Heart right ventricle (tissue), 16 donors: ENCODE measurements at regions not wholly inside any gene's neighbourhood (a gene's known extent, or its start where the extent isn't known, plus 50 kb on each side); places are given as distances from the start of the nearest gene placed in this dataset.
A peak's percentile ranks its signal among the peaks of the same experiment; 100 is the strongest.

Source experiments
- ATAC-seq, 8 donors: fragments of 200-7000 bp; cut with Tn5 transposase; one replicate each; pipeline ENCODE4 v1.9.1; 2020; ENCODE audit warnings: mild to moderate bottlenecking in 8 of 8, moderate library complexity in 8 of 8, moderate number of reproducible peaks in 1 of 8
- DNase-seq, 2 donors: peaks; one replicate each; pipeline ENCODE4 v3.0.0-alpha.2; 2020
- H3K27ac ChIP-seq, 10 donors: fragments of 200-600 bp; sonication (generic) in 2 of 10; one replicate each; pipeline versions ENCODE4 v1.5.0 to v1.8.0; 2020 to 2022; ENCODE audit warnings: mild to moderate bottlenecking in 3 of 10
- H3K27me3 ChIP-seq, 7 donors: fragments of 200-600 bp; one replicate each; pipeline ENCODE4 v1.8.0; 2021 to 2022; ENCODE audit warnings: mild to moderate bottlenecking in 2 of 7
- H3K36me3 ChIP-seq, 9 donors: fragments of 200-600 bp; sonication (generic) in 1 of 9; one replicate each; pipeline versions ENCODE4 v1.5.0 to v1.8.0; 2020 to 2022; ENCODE audit warnings: mild to moderate bottlenecking in 2 of 9
- H3K4me1 ChIP-seq, 9 donors: fragments of 200-600 bp; sonication (generic) in 1 of 9; one replicate each; pipeline versions ENCODE4 v1.5.0 to v1.8.0; 2020 to 2022; ENCODE audit warnings: mild to moderate bottlenecking in 4 of 9
- H3K4me3 ChIP-seq, 10 donors: fragments of 200-600 bp; sonication (generic) in 2 of 10; one replicate each; pipeline versions ENCODE4 v1.5.0 to v1.8.0; 2020 to 2022; ENCODE audit warnings: mild to moderate bottlenecking in 7 of 10, moderate library complexity in 2 of 10
- H3K9me3 ChIP-seq, 11 donors: fragments of 200-600 bp in 10 of 11; sonication (generic) in 2 of 11; one replicate each; pipeline versions ENCODE4 v1.5.0 to v1.8.0; 2013 to 2022; ENCODE audit warnings: mild to moderate bottlenecking in 2 of 11, control low read depth in 1 of 11, moderate library complexity in 1 of 11
- CTCF ChIP-seq, 9 donors: fragments of 200-600 bp; sonication (generic) in 2 of 9; IDR thresholded peaks; one replicate each; pipeline versions ENCODE4 v1.5.0 to v1.8.0; 2021 to 2022; ENCODE audit warnings: antibody characterized with exemption in 9 of 9, mild to moderate bottlenecking in 5 of 9, moderate library complexity in 1 of 9
- WGBS, 2 donors: extraction: QIAGEN DNeasy Blood & Tissue Kit; methylation state at CpG; one replicate each; pipeline ENCODE4 v1.1.7; 2013; ENCODE audit warnings: inconsistent platforms in 1 of 2; 5-methylcytosine and 5-hydroxymethylcytosine counted together
- intact Hi-C, 10 donors: fragments of 100-400 bp; cut with DNase I; formaldehyde crosslinking; loops; one replicate each; pipeline versions ENCODE4 v1.11.1 to v1.14.2; 2022
- donor health status: Arrhythmogenic right ventricular cardiomyopathy.
- donor health status: ischemic (EF 13 %, LVEDD 7.1; RV severe dilation, severe dysfunction).
- donor health status: healthy with polysubstance abuse.
- donor health status: DM: no; HTN: yes; CAD: no.
- donor health status: DM: no; HTN: no; CAD: no.
- donor health status: ischemic (EF 25% LVEDD 6.9; RV normal size, moderate dysfunction).
- donor health status: ischemic (EF 25% LVEDD 5.7; RV mildly dilated, moderate dysfunction).
- donor health status: healthy.
- donor health status: DM: yes; HTN: yes; CAD: no.
- donor health status: Ischemic cardiomyopathy.
- donor health status: ischemic (EF 35%, LVEDD 5.7; RV mildly dilated, moderate dysfunction).
- donor health status: nonischemic (EF 11% LVEDD 7.7; RV severe dilation, severe dysfunction).
- donor health status: DM: yes; HTN: yes; CAD: no.
- donor health status: PGD.
- donor health status: ischemic (EF 29% LVEDD 5.4; RV normal size, mild dysfunction).
- donor health status: nonischemic (EF 23%, LVEDD 6.1; RV moderate dilation, normal function).

DNA sequence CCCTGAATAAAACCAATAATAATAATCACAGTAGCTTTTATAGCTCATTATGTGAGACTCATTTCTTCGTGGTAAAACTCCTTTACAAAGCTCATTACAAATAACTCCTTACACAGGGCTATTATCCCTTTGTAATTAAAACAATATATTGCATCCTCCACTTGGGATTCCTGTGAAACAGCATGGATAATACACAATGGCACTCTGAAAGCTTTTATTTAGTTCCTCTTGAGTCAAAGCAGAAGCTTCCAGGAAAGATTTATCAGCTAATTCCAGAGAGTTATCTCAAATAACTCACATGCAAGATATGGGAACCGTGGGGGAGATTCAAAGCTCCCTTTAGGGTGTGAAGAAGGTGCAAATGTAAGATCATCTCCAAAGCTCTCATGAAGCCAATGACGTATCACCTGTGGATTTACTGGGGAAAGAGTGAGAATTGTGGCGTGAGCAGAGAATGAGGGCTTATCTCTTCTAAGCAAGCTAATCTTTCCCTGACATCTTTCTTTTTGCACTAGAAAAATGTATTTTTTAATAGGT is 60.4 kb upstream of the GJA5 start:
- Histone ChIP-seq H3K27me3 (no peaks in the 10 kb centered on the region), H3K4me3 (no peak overlapping the region), H3K4me1 (peaks cover 0 to 29% (median 9%) of the 10 kb centered on the region in 9 donors), H3K27ac (peak overlapping the region in 7 of 10 donors; percentile 46 to 80 (median 74)), H3K9me3 (no peaks in the 10 kb centered on the region), H3K36me3 (no peaks in the 10 kb centered on the region)
- DNase-seq (no peak), ATAC-seq (no peak)
- whole genome bisulfite sequencing, 2 donors: 55 to 57% methylated on average over 4 of the region's 4 CpGs
- intact Hi-C loops: loop anchor here in 3 of 10 donors (5.0 kb wide), 4 partner anchors 49 to 84 kb away; no protein-coding TSS in a partner anchor
- TF ChIP-seq CTCF (IDR thresholded peaks at IDR 0.05): no peak

DNA sequence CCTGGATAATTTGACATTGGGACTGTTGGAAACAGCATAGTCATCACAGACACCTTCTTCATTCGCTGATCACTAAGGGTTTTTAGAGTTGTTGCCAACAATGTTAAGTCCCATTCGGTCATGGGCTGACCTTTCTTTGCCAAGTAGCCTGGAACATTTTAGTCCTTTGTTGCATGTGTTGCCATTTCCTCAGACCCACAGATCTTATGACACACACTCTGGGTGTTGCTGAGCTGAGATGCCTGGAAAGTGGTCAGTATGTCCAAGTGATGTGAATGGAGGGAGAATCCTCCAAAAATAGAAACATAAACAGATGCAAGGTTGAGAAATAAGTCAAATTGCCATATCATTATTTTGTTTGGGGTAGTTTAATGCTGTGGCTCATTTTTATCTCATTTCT is 61.5 kb upstream of the GJA5 start:
- 29 to 34% methylated on average over 2 of the region's 2 CpGs for whole genome bisulfite sequencing, 2 donors
- peak overlapping the region in 9 of 10 donors; percentile 43 to 80 (median 72) for H3K27ac ChIP-seq
- H3K9me3 ChIP-seq: no peaks in the 10 kb centered on the region
- H3K36me3 ChIP-seq: no peaks in the 10 kb centered on the region
- intact Hi-C loops: loop anchor here in 3 of 10 donors (5.0 kb wide), 4 partner anchors 50 to 85 kb away; no protein-coding TSS in a partner anchor
- H3K4me1 ChIP-seq: peaks cover 0 to 29% (median 9%) of the 10 kb centered on the region in 9 donors
- DNase-seq: peak in 1 of 2 donors; percentile 41
- peak; percentile 89 to 98 (median 94) for ATAC-seq
- no peak overlapping the region for H3K4me3 ChIP-seq
- TF ChIP-seq CTCF (IDR thresholded peaks at IDR 0.05): no peak
- no peaks in the 10 kb centered on the region for H3K27me3 ChIP-seq

GRCh38 chr1:147822292-147822691 is 61.9 kb upstream of the GJA5 start:
- ATAC-seq: peak; percentile 14 to 76 (median 52)
- Histone ChIP-seq H3K27me3 (no peaks in the 10 kb centered on the region), H3K36me3 (no peaks in the 10 kb centered on the region), H3K4me1 (peaks cover 0 to 29% (median 9%) of the 10 kb centered on the region in 9 donors), H3K27ac (peak overlapping the region in 9 of 10 donors; percentile 19 to 80 (median 72)), H3K4me3 (no peak overlapping the region), H3K9me3 (no peaks in the 10 kb centered on the region)
- no peak for DNase-seq
- intact Hi-C loops: loop anchor here in 3 of 10 donors (5.0 kb wide), 4 partner anchors 50 to 85 kb away; no protein-coding TSS in a partner anchor
- no peak for TF ChIP-seq CTCF (IDR thresholded peaks at IDR 0.05)
- WGBS, 2 donors: 17 to 37% methylated on average over 1 of the region's 1 CpG

GRCh38 chr1:147824001-147824400 is 63.6 kb upstream of the GJA5 start:
- no peak for TF ChIP-seq CTCF (IDR thresholded peaks at IDR 0.05)
- ATAC-seq: no peak
- Histone ChIP-seq H3K27me3 (no peaks in the 10 kb centered on the region), H3K36me3 (no peaks in the 10 kb centered on the region), H3K9me3 (peaks cover 0 to 4% (median 0%) of the 10 kb centered on the region in 11 donors), H3K4me1 (peaks cover 0 to 29% (median 9%) of the 10 kb centered on the region in 9 donors), H3K4me3 (no peak overlapping the region), H3K27ac (no peak overlapping the region)
- 80 to 84% methylated on average over 1 of the region's 1 CpG for WGBS, 2 donors
- DNase-seq: no peak
- intact Hi-C loops: loop anchor here in 3 of 10 donors (5.0 kb wide), 4 partner anchors 52 to 87 kb away; no protein-coding TSS in a partner anchor
